ENCODE measurements at regions not wholly inside any gene's neighbourhood (a gene's known extent, or its start where the extent isn't known, plus 50 kb on each side); places are given as distances from the start of the nearest gene placed in this dataset.

- Histone ChIP-seq H2BK5ac (ENCODE audit: low read length) (no peak overlapping the region), H3K56ac (ENCODE audit: low read length) (peak overlapping the region; percentile 42), H3K4me3 (ENCODE audit: low read length) (no peak overlapping the region), H2AK5ac (ENCODE audit: low read length) (no peak overlapping the region), H4K8ac (ENCODE audit: low read depth, low read length) (no peak overlapping the region), H3K23ac (ENCODE audit: low read length) (no peak overlapping the region), H4K5ac (ENCODE audit: low read length) (no peak overlapping the region), H3K4me1 (ENCODE audit: control insufficient read depth, low read depth, low read length) (peaks cover 6% of the 10 kb centered on the region), H3K4ac (ENCODE audit: low read depth, low read length) (no peak overlapping the region), H3K27me3 (ENCODE audit: insufficient read depth, low read length, poor library complexity) (no peaks in the 10 kb centered on the region), H3K36me3 (ENCODE audit: control insufficient read depth, insufficient read depth, low read length) (no peaks in the 10 kb centered on the region), H3K79me2 (ENCODE audit: control insufficient read depth, insufficient read depth, low read length) (no peaks in the 10 kb centered on the region), H3K4me2 (ENCODE audit: low read length) (no peak overlapping the region), H2BK15ac (replicated peaks; ENCODE audit: low read depth) (no peak overlapping the region), H3K9ac (ENCODE audit: low read length) (no peak overlapping the region), H3K79me1 (ENCODE audit: low read length) (no peaks in the 10 kb centered on the region), H3K18ac (ENCODE audit: low read length) (no peak overlapping the region), H3K27ac (ENCODE audit: low read depth, low read length) (no peak overlapping the region), H2BK120ac (ENCODE audit: low read depth, low read length) (no peak overlapping the region)
- no peak for DNase-seq
- no CpG with 5 or more reads among the region's 9 CpGs for WGBS (ENCODE audit: extremely low coverage, insufficient coverage, low lambda C conversion rate)
Observed at GRCh38 chr10:71004176-71005075, 116.1 kb upstream of the PCBD1 start.

DNA sequence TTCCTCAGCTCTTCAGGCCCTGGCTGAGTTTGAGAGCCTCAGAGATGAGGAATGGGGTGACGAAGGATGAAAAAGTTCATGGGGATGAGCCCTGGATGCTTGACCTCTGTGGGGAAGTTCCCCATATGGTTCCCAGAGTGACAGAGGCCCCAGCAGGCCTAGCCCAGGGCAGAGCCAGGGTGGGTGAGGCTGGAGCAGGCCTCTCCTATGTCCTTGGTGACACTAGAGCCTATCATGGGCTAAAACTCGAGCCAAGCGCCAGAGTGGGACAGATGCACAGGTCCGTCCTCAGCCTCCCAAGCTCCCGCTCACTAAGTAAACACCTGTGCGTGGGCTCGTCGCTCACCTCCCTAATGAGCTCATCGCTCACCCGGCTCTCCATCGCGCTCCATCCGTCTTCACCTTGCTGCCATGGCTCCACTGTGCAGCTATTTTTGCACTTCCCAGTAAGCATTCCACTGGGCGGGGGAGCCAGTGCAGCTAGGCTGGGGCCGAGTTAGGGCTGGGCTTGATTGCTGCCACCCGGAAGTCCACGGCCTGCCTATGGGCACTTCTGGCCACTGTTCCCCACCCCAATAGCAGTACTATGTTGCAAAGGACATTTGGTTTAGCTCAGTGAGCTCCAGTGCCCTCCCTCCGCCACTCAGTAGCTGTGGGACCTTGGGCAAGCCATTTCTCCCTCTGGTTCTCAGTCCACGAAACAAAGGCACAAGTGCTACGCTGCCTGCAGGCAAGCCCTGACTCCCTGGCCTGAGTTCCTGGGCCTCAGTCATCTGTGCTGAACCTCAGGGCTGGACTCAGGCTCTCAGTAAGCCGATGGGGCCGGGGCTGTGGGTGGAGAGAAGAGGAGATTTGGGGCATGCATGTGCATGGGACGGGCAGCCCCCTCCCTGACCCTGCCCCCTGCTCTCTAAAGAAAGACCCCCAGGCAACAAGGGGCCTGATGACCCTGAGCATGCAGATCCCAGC lies 117.3 kb upstream of the PCBD1 start:
- no peaks in the 10 kb centered on the region for H3K79me2 ChIP-seq (ENCODE audit: control insufficient read depth, insufficient read depth, low read length)
- H3K9ac ChIP-seq (ENCODE audit: low read length), result no peak overlapping the region
- no peak overlapping the region for H3K4me3 ChIP-seq (ENCODE audit: low read length)
- DNase-seq, result no peak
- H3K4ac ChIP-seq (ENCODE audit: low read depth, low read length), result no peak overlapping the region
- H3K23ac ChIP-seq (ENCODE audit: low read length), result peak overlapping the region; percentile 80
- no peaks in the 10 kb centered on the region for H3K36me3 ChIP-seq (ENCODE audit: control insufficient read depth, insufficient read depth, low read length)
- no peak overlapping the region for H4K8ac ChIP-seq (ENCODE audit: low read depth, low read length)
- no peaks in the 10 kb centered on the region for H3K79me1 ChIP-seq (ENCODE audit: low read length)
- H3K27ac ChIP-seq (ENCODE audit: low read depth, low read length), result no peak overlapping the region
- H2BK15ac ChIP-seq (replicated peaks; ENCODE audit: low read depth), result no peak overlapping the region
- no peak overlapping the region for H2BK120ac ChIP-seq (ENCODE audit: low read depth, low read length)
- no peak overlapping the region for H4K5ac ChIP-seq (ENCODE audit: low read length)
- H2AK5ac ChIP-seq (ENCODE audit: low read length), result peak overlapping the region; percentile 69
- H3K27me3 ChIP-seq (ENCODE audit: insufficient read depth, low read length, poor library complexity), result no peaks in the 10 kb centered on the region
- H3K56ac ChIP-seq (ENCODE audit: low read length), result peak overlapping the region; percentile 56
- H3K4me2 ChIP-seq (ENCODE audit: low read length), result no peak overlapping the region
- H3K18ac ChIP-seq (ENCODE audit: low read length), result no peak overlapping the region
- peak overlapping the region; percentile 20 for H2BK5ac ChIP-seq (ENCODE audit: low read length)
- H3K4me1 ChIP-seq (ENCODE audit: control insufficient read depth, low read depth, low read length), result peaks cover 6% of the 10 kb centered on the region
- WGBS (ENCODE audit: extremely low coverage, insufficient coverage, low lambda C conversion rate), result no CpG with 5 or more reads among the region's 23 CpGs

DNA sequence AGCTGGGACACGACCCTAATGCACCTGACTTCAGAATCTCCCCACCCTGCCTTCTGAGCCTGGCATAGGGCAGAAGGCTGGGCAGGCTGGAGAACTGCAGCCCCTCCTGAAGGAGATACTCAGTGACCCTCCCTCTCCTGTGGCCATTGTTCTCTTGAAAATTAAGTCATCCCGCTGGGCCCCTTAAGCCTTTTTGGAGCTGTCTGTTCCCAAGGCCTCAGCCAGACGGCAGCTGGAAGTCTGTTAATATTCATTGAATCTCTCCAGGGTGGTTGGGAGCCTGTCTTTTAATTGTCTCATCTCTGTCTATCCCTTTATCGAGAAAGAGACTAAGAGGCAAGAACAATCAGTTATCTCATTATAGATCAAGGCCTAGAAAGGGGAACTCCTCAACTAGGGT lies 118.1 kb upstream of the PCBD1 start:
- H2AK5ac ChIP-seq (ENCODE audit: low read length), result no peak overlapping the region
- no peak overlapping the region for H4K5ac ChIP-seq (ENCODE audit: low read length)
- no CpG with 5 or more reads among the region's 4 CpGs for WGBS (ENCODE audit: extremely low coverage, insufficient coverage, low lambda C conversion rate)
- no peak overlapping the region for H3K9ac ChIP-seq (ENCODE audit: low read length)
- no peak overlapping the region for H3K23ac ChIP-seq (ENCODE audit: low read length)
- no peak overlapping the region for H3K27ac ChIP-seq (ENCODE audit: low read depth, low read length)
- no peaks in the 10 kb centered on the region for H3K36me3 ChIP-seq (ENCODE audit: control insufficient read depth, insufficient read depth, low read length)
- peak overlapping the region; percentile 32 for H3K56ac ChIP-seq (ENCODE audit: low read length)
- H3K4ac ChIP-seq (ENCODE audit: low read depth, low read length), result no peak overlapping the region
- no peak overlapping the region for H2BK5ac ChIP-seq (ENCODE audit: low read length)
- no peaks in the 10 kb centered on the region for H3K79me2 ChIP-seq (ENCODE audit: control insufficient read depth, insufficient read depth, low read length)
- no peaks in the 10 kb centered on the region for H3K79me1 ChIP-seq (ENCODE audit: low read length)
- H4K8ac ChIP-seq (ENCODE audit: low read depth, low read length), result no peak overlapping the region
- H3K4me1 ChIP-seq (ENCODE audit: control insufficient read depth, low read depth, low read length), result peaks cover 6% of the 10 kb centered on the region
- H3K18ac ChIP-seq (ENCODE audit: low read length), result no peak overlapping the region
- no peak overlapping the region for H2BK15ac ChIP-seq (replicated peaks; ENCODE audit: low read depth)
- DNase-seq, result peak; percentile 63
- no peak overlapping the region for H2BK120ac ChIP-seq (ENCODE audit: low read depth, low read length)
- H3K4me2 ChIP-seq (ENCODE audit: low read length), result no peak overlapping the region
- H3K27me3 ChIP-seq (ENCODE audit: insufficient read depth, low read length, poor library complexity), result no peaks in the 10 kb centered on the region
- no peak overlapping the region for H3K4me3 ChIP-seq (ENCODE audit: low read length)

GRCh38 chr10:71007516-71007915 lies 119.2 kb upstream of the PCBD1 start:
- WGBS (ENCODE audit: extremely low coverage, insufficient coverage, low lambda C conversion rate), result no CpG with 5 or more reads among the region's 4 CpGs
- H2BK5ac ChIP-seq (ENCODE audit: low read length), result no peak overlapping the region
- no peaks in the 10 kb centered on the region for H3K27me3 ChIP-seq (ENCODE audit: insufficient read depth, low read length, poor library complexity)
- H3K56ac ChIP-seq (ENCODE audit: low read length), result no peak overlapping the region
- no peak overlapping the region for H4K8ac ChIP-seq (ENCODE audit: low read depth, low read length)
- H3K4ac ChIP-seq (ENCODE audit: low read depth, low read length), result no peak overlapping the region
- no peak overlapping the region for H3K4me2 ChIP-seq (ENCODE audit: low read length)
- H2BK120ac ChIP-seq (ENCODE audit: low read depth, low read length), result no peak overlapping the region
- no peak overlapping the region for H3K27ac ChIP-seq (ENCODE audit: low read depth, low read length)
- no peaks in the 10 kb centered on the region for H3K79me1 ChIP-seq (ENCODE audit: low read length)
- no peak overlapping the region for H3K4me3 ChIP-seq (ENCODE audit: low read length)
- no peak overlapping the region for H3K18ac ChIP-seq (ENCODE audit: low read length)
- H3K36me3 ChIP-seq (ENCODE audit: control insufficient read depth, insufficient read depth, low read length), result no peaks in the 10 kb centered on the region
- H3K23ac ChIP-seq (ENCODE audit: low read length), result no peak overlapping the region
- no peak overlapping the region for H2AK5ac ChIP-seq (ENCODE audit: low read length)
- no peak overlapping the region for H4K5ac ChIP-seq (ENCODE audit: low read length)
- H3K79me2 ChIP-seq (ENCODE audit: control insufficient read depth, insufficient read depth, low read length), result no peaks in the 10 kb centered on the region
- H3K9ac ChIP-seq (ENCODE audit: low read length), result no peak overlapping the region
- no peak for DNase-seq
- no peak overlapping the region for H2BK15ac ChIP-seq (replicated peaks; ENCODE audit: low read depth)
- peaks cover 6% of the 10 kb centered on the region for H3K4me1 ChIP-seq (ENCODE audit: control insufficient read depth, low read depth, low read length)

- H3K27ac ChIP-seq (ENCODE audit: low read depth, low read length), result no peak overlapping the region
- peaks cover 6% of the 10 kb centered on the region for H3K4me1 ChIP-seq (ENCODE audit: control insufficient read depth, low read depth, low read length)
- no peak overlapping the region for H3K9ac ChIP-seq (ENCODE audit: low read length)
- no peaks in the 10 kb centered on the region for H3K79me1 ChIP-seq (ENCODE audit: low read length)
- H4K5ac ChIP-seq (ENCODE audit: low read length), result no peak overlapping the region
- H3K79me2 ChIP-seq (ENCODE audit: control insufficient read depth, insufficient read depth, low read length), result no peaks in the 10 kb centered on the region
- H3K56ac ChIP-seq (ENCODE audit: low read length), result no peak overlapping the region
- H2BK5ac ChIP-seq (ENCODE audit: low read length), result no peak overlapping the region
- no peak overlapping the region for H2BK15ac ChIP-seq (replicated peaks; ENCODE audit: low read depth)
- no peaks in the 10 kb centered on the region for H3K36me3 ChIP-seq (ENCODE audit: control insufficient read depth, insufficient read depth, low read length)
- no CpG with 5 or more reads among the region's 11 CpGs for WGBS (ENCODE audit: extremely low coverage, insufficient coverage, low lambda C conversion rate)
- no peak overlapping the region for H3K23ac ChIP-seq (ENCODE audit: low read length)
- no peak overlapping the region for H3K18ac ChIP-seq (ENCODE audit: low read length)
- H3K4me2 ChIP-seq (ENCODE audit: low read length), result no peak overlapping the region
- H2AK5ac ChIP-seq (ENCODE audit: low read length), result no peak overlapping the region
- H3K27me3 ChIP-seq (ENCODE audit: insufficient read depth, low read length, poor library complexity), result no peaks in the 10 kb centered on the region
- no peak overlapping the region for H4K8ac ChIP-seq (ENCODE audit: low read depth, low read length)
- H3K4ac ChIP-seq (ENCODE audit: low read depth, low read length), result no peak overlapping the region
- no peak for DNase-seq
- H3K4me3 ChIP-seq (ENCODE audit: low read length), result no peak overlapping the region
- H2BK120ac ChIP-seq (ENCODE audit: low read depth, low read length), result no peak overlapping the region
Observed at GRCh38 chr10:71008150-71008549, 119.8 kb upstream of the PCBD1 start.
